ENCODE measurements at regions not wholly inside any gene's neighbourhood (a gene's known extent, or its start where the extent isn't known, plus 50 kb on each side); places are given as distances from the start of the nearest gene placed in this dataset.

GRCh38 chr9:118008246-118008645 lies 304.0 kb downstream of the TLR4 start:
- intact Hi-C loops (cut with DNase I) = no loop called here
- ATAC-seq (ENCODE audit: poor library complexity) (no peak), DNase-seq (no peak)

- intact Hi-C loops (cut with DNase I) = no loop called here
- ATAC-seq (ENCODE audit: poor library complexity) (no peak), DNase-seq (no peak)
Measured at GRCh38 chr9:118009614-118010013, 305.4 kb downstream of the TLR4 start.

- intact Hi-C loops (cut with DNase I) = no loop called here
Measured at GRCh38 chr9:118017607-118018122, 313.5 kb downstream of the TLR4 start.

GRCh38 chr9:118023644-118024043 lies 319.4 kb downstream of the TLR4 start:
- ATAC-seq (ENCODE audit: poor library complexity) = no peak
- intact Hi-C loops (cut with DNase I) = no loop called here
- no peak for DNase-seq

More at GRCh38 chr9:118017607-118018122, 313.5 kb downstream of the TLR4 start:
- no peak for DNase-seq
- no peak for ATAC-seq (ENCODE audit: poor library complexity)

GRCh38 chr9:118028225-118028624 lies 324.0 kb downstream of the TLR4 start:
- DNase-seq = no peak
- intact Hi-C loops (cut with DNase I) = no loop called here
- no peak for ATAC-seq (ENCODE audit: poor library complexity)

- intact Hi-C loops (cut with DNase I) = no loop called here
- no peak for DNase-seq
- no peak for ATAC-seq (ENCODE audit: poor library complexity)
Measured at GRCh38 chr9:118029425-118029824, 325.2 kb downstream of the TLR4 start.

GRCh38 chr9:118034701-118035100 lies 330.5 kb downstream of the TLR4 start:
- intact Hi-C loops (cut with DNase I) = no loop called here
- ATAC-seq (ENCODE audit: poor library complexity) (no peak), DNase-seq (no peak)

GRCh38 chr9:118038713-118039112 lies 334.5 kb downstream of the TLR4 start:
- intact Hi-C loops (cut with DNase I) = no loop called here
- ATAC-seq (ENCODE audit: poor library complexity) (no peak), DNase-seq (no peak)

- no peak for DNase-seq
- no peak for ATAC-seq (ENCODE audit: poor library complexity)
- intact Hi-C loops (cut with DNase I) = no loop called here
Measured at GRCh38 chr9:118058227-118058626, 354.0 kb downstream of the TLR4 start.

GRCh38 chr9:118059484-118060278 lies 355.5 kb downstream of the TLR4 start:
- ATAC-seq (ENCODE audit: poor library complexity) (no peak), DNase-seq (no peak)
- intact Hi-C loops (cut with DNase I) = no loop called here

GRCh38 chr9:118083161-118083560 lies 379.0 kb downstream of the TLR4 start:
- no peak for ATAC-seq (ENCODE audit: poor library complexity)
- no peak for DNase-seq
- intact Hi-C loops (cut with DNase I) = no loop called here

GRCh38 chr9:118088090-118088489 lies 383.9 kb downstream of the TLR4 start:
- intact Hi-C loops (cut with DNase I) = no loop called here
- ATAC-seq (ENCODE audit: poor library complexity) (no peak), DNase-seq (no peak)

GRCh38 chr9:118091226-118091625 lies 387.0 kb downstream of the TLR4 start:
- ATAC-seq (ENCODE audit: poor library complexity) = no peak
- intact Hi-C loops (cut with DNase I) = no loop called here
- DNase-seq = no peak

- intact Hi-C loops (cut with DNase I) = no loop called here
- ATAC-seq (ENCODE audit: poor library complexity) (no peak), DNase-seq (no peak)
Measured at GRCh38 chr9:118091711-118092500, 387.7 kb downstream of the TLR4 start.

GRCh38 chr9:118094387-118094786 lies 390.2 kb downstream of the TLR4 start:
- intact Hi-C loops (cut with DNase I) = no loop called here
- no peak for ATAC-seq (ENCODE audit: poor library complexity)
- no peak for DNase-seq

- intact Hi-C loops (cut with DNase I) = no loop called here
- DNase-seq (no peak), ATAC-seq (ENCODE audit: poor library complexity) (no peak)
Measured at GRCh38 chr9:118100529-118101419, 396.6 kb downstream of the TLR4 start.

GRCh38 chr9:118104363-118104762 lies 400.2 kb downstream of the TLR4 start:
- DNase-seq (no peak), ATAC-seq (ENCODE audit: poor library complexity) (no peak)
- intact Hi-C loops (cut with DNase I) = no loop called here

- DNase-seq (no peak), ATAC-seq (ENCODE audit: poor library complexity) (no peak)
- intact Hi-C loops (cut with DNase I) = no loop called here
Measured at GRCh38 chr9:118108971-118109370, 404.8 kb downstream of the TLR4 start.

- DNase-seq (no peak), ATAC-seq (ENCODE audit: poor library complexity) (no peak)
- intact Hi-C loops (cut with DNase I) = no loop called here
Measured at GRCh38 chr9:118109542-118109941, 405.3 kb downstream of the TLR4 start.
